ENCODE measurements at regions not wholly inside any gene's neighbourhood (a gene's known extent, or its start where the extent isn't known, plus 50 kb on each side); places are given as distances from the start of the nearest gene placed in this dataset.

DNA sequence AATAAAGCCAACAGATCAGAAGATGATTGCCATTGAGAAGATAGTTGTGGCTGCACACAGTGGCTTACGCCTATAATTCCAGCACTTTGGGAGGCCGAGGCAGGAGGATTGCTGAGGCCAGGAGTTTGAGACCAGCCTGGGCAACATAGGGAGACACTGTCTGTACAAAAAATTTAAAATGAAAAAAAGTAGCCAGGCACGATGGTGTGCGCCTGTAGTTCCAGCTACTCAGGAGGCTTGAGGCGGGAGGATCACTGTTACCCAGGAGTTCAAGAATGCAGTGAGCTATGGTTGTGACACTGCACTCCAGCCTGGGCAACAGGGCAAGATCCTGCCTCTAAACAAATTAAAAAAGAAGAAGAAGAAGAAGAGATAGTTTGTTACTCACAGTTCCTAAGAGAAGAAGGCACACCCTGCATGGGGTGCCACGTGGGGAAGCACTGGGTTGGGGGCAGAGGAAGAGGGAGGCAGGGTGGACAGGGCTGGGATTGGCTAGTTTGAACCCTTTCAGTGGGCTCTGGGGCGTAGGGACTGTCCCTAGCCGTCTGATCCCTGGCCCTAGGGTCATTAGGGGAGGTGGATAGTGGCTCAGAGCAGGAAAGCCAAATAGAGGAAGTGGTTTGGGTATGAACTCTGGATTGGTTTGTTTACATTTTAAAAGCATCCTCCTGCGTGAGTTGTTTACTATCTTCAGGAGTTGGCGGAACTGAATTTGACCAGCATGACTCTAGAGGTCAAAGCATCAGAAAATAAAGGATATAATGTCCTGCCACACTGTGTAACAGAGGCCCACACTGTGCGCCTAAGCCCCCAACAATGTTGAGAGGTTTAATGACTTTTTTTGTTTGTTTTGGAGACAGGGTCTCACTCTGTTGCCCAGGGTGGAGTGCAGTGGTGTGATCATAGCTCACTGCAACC lies 60.5 kb upstream of the MEDAG start:
- DNase-seq, result no peak

- DNase-seq, result no peak
Measured at GRCh38 chr13:30846311-30846710, 59.8 kb upstream of the MEDAG start.

DNA sequence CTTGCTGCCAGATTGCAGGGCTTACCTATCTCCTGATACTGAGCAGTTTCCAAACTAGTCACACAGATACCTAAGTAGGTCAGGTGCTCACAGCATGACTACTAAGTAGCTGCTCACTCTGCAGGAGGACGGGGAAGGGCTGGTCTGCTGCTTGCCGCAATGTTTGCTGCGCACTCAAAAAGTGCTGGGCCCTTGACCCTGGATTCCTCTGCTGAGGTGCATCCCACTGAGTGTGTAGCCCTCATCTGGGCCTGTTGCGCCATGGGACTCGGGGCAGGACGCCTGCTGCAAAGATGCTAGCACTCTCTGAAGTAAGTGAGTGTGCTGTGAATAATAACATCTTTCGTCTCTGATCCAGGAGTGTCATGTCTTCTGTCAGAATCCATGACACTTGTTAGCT lies 59.2 kb upstream of the MEDAG start:
- no peak for DNase-seq

DNA sequence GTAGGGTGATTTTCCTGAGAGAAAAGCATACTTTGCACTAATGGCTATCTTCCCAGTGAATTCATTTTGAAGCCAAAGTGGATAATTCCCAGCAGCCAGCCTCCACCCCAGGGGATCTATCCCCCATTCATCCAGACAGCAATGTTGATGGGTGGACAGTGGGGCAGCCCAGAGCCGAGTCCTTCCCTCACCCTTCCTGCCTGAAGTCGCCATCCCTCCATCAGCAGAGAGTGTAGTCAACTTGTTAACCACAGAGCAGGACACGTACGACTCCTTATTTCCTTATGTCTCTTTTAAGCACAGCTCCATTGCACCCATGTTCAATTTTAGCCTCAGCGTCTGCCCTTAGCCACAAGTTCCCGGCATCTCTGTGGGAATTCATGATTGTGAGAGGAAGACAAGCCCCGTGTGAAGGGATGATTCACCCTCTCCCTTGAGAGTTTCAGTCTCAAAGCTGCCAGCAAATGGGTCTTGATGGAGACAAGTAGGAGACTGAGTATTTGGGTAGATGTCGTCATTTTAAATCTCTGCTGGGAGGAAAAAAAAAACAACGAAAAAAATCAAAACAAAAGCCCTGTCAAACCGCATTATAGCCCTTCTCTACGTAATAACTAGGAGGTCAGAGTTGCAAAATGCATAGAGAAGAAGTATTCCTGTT lies 58.3 kb upstream of the MEDAG start:
- no peak for DNase-seq

- no peak for DNase-seq
Measured at GRCh38 chr13:30848332-30849027, 57.6 kb upstream of the MEDAG start.

DNA sequence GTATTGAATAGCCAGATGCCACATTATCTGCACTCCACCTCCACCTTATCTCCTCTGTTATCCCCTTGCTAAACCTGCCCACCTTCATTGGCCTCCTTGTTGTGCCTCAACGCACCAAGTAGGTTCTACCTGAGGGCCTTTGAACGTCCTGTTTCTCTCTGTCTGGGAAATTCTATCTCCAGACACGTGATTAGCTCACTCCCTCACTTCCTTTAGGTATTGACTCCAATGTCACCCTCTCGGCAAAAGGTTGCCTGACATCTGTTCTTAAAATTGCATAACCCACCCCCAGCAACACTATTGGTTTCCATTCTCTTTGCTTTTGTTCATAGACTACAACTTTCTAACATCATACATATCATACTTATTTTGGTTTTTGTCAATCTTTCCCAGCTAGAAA lies 56.5 kb upstream of the MEDAG start:
- DNase-seq, result no peak

DNA sequence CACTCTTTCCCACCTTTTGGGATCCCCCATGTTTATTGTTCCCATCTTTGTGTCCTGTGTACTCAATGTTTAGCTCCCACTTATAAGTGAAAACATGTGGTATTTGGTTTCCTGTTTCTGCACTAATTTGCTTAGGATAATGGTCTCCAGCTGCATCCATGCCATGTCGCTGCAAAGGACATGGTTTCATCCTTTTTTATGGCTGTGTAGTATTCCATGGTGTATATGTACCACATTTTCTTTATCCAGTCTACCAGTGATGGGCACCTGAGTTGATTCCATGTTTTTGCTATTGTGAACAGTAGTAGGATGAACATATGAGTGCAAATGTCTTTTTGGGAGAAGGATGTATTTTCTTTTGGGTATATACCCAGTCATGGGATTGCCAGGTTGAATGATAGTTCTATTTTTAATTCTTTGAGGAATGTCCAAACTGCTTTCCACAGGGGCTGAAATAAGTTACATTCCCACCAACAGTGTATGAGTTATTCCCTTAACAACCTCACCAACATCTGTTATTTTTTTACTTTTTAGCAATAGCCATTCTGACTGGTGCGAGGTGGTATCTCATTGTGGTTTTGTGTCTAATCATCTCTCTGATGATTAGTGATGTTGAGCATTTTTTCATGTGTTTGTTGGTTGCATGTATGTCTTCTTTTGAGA lies 55.7 kb upstream of the MEDAG start:
- DNase-seq, result no peak

DNA sequence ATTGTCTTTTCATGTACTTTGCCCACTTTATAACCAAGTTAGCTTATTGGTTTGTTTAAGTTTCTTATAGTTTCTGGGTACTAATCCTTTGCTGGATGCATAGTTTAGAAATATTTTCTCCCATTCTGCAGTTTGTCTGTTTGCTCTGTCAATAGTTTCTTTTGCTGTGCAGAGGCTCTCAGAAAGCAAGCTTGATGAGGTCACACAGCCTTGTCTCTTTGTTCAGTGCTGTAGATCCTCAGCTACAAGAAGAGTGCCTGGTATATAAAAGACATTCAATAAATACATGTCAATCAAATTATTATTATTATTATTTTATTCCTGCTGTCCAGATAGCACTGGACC lies 55.2 kb upstream of the MEDAG start:
- no peak for DNase-seq

GRCh38 chr13:30851697-30852096 lies 54.4 kb upstream of the MEDAG start:
- no peak for DNase-seq

GRCh38 chr13:30855569-30855968 lies 50.5 kb upstream of the MEDAG start:
- DNase-seq, result no peak

DNA sequence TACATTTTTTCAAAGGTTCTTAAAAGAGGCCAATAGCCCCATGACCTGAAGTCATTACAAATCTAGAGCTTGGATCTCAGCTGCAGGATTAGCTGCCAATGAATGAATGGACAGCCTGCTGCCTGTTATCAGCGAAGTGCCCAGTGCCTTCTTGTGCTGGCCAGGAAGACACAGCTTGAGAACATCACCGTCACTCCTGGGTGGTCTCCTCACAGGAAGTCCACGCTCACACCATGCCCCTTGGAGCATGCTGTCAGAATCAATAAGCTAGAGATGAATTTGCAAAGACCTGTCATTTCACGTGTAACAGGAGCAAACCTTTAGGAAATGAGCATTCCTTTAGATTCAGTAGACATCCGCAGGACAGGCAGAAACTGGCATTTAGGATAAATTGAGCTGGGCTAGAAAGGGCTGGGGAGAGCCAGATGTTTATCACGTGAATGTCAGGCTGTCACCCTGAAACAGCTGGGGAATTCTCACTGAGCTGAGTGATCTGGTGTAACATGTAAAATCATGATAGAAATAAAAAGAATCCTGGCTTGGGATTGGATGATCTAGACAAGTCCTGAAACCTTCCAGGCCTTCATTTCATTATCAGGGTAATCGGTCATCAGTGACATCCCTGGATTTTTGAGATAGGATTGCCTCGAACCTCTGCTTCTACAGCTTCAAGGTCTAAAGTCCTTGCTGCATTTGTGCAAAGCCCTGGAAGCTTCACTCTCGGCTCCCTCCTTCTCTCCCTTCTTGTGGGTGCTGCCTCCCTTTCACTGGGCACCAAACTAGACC lies 49.9 kb upstream of the MEDAG start:
- no peak for DNase-seq

All from right kidney (tissue), 1 donor.